NB4 (cell line): ENCODE measurements at regions not wholly inside any gene's neighbourhood (a gene's known extent, or its start where the extent isn't known, plus 50 kb on each side); places are given as distances from the start of the nearest gene placed in this dataset.

ENCODE experiments used
- MYC ChIP-seq: IDR thresholded peaks from 2 replicates; pipeline ENCODE4 v1.6.1; 2011; ENCODE audit warnings: low read depth, low read length
- POLR2A ChIP-seq: IDR thresholded peaks from 2 replicates; pipeline ENCODE4 v1.6.1; 2011; ENCODE audit warnings: mild to moderate bottlenecking; ENCODE audit not compliant: insufficient read length; ENCODE audit errors: extremely low read depth
- TF ChIP-seq, protein P1 (sequence below): IDR thresholded peaks from one replicate; pipeline ENCODE4 v1.5.1; 2012; ENCODE audit warnings: low read depth, low read length
- TF ChIP-seq, protein P2 (sequence below): IDR thresholded peaks from 2 replicates; pipeline ENCODE4 v1.6.1; 2011; ENCODE audit warnings: low read depth, low read length

DNA sequence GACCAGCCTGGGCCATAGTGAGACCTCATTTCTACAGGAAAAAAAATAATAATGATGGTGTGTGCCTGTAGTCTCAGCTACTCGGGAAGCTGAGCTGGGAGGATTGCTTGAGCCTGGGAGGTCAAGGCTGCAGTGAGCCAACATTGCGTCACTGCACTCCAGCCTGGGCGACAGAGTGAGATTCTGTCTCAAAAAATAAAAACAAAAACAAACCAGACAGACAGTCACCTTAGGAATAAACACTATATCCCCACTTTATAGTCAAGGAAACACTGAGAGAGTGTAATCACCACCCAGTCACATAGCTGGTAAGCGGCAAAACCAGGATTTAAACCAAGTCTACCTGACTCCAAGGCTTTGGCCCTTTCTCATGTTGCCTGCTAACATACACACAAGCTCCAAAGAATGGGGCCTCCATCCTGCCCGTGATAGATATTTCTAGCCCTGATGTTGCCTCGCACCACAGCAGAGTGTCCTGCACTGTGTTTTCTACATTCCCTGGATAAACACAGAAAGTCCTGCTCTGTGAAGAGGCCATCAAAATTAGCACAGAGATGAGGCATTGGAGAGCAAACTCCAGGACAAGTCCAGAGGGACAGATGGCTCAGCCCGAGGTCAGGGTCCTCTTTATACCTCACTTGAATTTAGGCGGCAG is 66.1 kb upstream of the SMURF2 start:
- TF ChIP-seq, protein P1, sequence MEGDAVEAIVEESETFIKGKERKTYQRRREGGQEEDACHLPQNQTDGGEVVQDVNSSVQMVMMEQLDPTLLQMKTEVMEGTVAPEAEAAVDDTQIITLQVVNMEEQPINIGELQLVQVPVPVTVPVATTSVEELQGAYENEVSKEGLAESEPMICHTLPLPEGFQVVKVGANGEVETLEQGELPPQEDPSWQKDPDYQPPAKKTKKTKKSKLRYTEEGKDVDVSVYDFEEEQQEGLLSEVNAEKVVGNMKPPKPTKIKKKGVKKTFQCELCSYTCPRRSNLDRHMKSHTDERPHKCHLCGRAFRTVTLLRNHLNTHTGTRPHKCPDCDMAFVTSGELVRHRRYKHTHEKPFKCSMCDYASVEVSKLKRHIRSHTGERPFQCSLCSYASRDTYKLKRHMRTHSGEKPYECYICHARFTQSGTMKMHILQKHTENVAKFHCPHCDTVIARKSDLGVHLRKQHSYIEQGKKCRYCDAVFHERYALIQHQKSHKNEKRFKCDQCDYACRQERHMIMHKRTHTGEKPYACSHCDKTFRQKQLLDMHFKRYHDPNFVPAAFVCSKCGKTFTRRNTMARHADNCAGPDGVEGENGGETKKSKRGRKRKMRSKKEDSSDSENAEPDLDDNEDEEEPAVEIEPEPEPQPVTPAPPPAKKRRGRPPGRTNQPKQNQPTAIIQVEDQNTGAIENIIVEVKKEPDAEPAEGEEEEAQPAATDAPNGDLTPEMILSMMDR, result no peak
- TF ChIP-seq POLR2A (no peak), MYC (no peak)
- TF ChIP-seq, protein P2, sequence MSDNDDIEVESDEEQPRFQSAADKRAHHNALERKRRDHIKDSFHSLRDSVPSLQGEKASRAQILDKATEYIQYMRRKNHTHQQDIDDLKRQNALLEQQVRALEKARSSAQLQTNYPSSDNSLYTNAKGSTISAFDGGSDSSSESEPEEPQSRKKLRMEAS, result no peak
